DOHH2 (cell line): ENCODE measurements at regions not wholly inside any gene's neighbourhood (a gene's known extent, or its start where the extent isn't known, plus 50 kb on each side); places are given as distances from the start of the nearest gene placed in this dataset.
"Not testable (repeated sequence)": the region's sequence is repeated elsewhere in the genome, so short reads cannot be mapped to it uniquely, and the experiment has no call there.

ENCODE experiments used
- H3F3A ChIP-seq: fragments of 200-600 bp; sonication (generic), shearing (Covaris generic); 2 replicates; pipeline ENCODE4 v1.6.0; 2016; ENCODE audit warnings: antibody characterized with exemption, mild to moderate bottlenecking; ENCODE audit not compliant: control insufficient read depth, insufficient read depth
- H3K27ac ChIP-seq: fragments of 200-600 bp; sonication (generic); 2 replicates; pipeline ENCODE4 v1.5.1; 2014; ENCODE audit warnings: low read depth, mild to moderate bottlenecking, low read length, moderate library complexity
- H3K27me3 ChIP-seq: fragments of 200-600 bp; sonication (generic); 2 replicates; pipeline ENCODE4 v1.6.1; 2014; ENCODE audit warnings: mild to moderate bottlenecking, low read length, mixed read lengths; ENCODE audit not compliant: control insufficient read depth
- H3K36me3 ChIP-seq: fragments of 200-600 bp; sonication (generic); 2 replicates; pipeline ENCODE4 v1.6.1; 2014; ENCODE audit warnings: mild to moderate bottlenecking, low read length, moderate library complexity, mixed read lengths; ENCODE audit not compliant: control insufficient read depth
- H3K4me1 ChIP-seq: fragments of 200-600 bp; sonication (generic); 2 replicates; pipeline ENCODE4 v1.6.1; 2014; ENCODE audit warnings: mild to moderate bottlenecking, low read length, mixed read lengths; ENCODE audit not compliant: control insufficient read depth
- H3K4me2 ChIP-seq: fragments of 200-600 bp; sonication (generic); 2 replicates; pipeline ENCODE4 v1.6.0; 2014; ENCODE audit warnings: mild to moderate bottlenecking, low read length, moderate library complexity
- H3K4me3 ChIP-seq: fragments of 200-600 bp; sonication (generic); 2 replicates; pipeline ENCODE4 v1.5.1; 2014; ENCODE audit warnings: mild to moderate bottlenecking, low read length, mixed read lengths
- H3K79me2 ChIP-seq: fragments of 200-600 bp; sonication (generic); 2 replicates; pipeline ENCODE4 v1.6.1; 2014; ENCODE audit warnings: mild to moderate bottlenecking, low read length, mixed read lengths; ENCODE audit not compliant: control insufficient read depth
- H3K9me2 ChIP-seq: fragments of 200-600 bp; sonication (generic); replicated peaks from 2 replicates; pipeline ENCODE4 v1.6.1; 2014; ENCODE audit warnings: mild to moderate bottlenecking, low read length, mixed read lengths; ENCODE audit not compliant: control insufficient read depth
- H3K9me3 ChIP-seq: fragments of 200-600 bp; sonication (generic); 2 replicates; pipeline ENCODE4 v1.6.1; 2014; ENCODE audit warnings: antibody characterized with exemption, low read length, mixed read lengths; ENCODE audit not compliant: control insufficient read depth, insufficient read depth
- H4K20me1 ChIP-seq: fragments of 200-600 bp; sonication (generic); 2 replicates; pipeline ENCODE4 v1.6.0; 2014; ENCODE audit warnings: low read depth, mild to moderate bottlenecking, antibody characterized with exemption, low read length, moderate library complexity; ENCODE audit not compliant: control insufficient read depth, insufficient read depth
- CTCF ChIP-seq: fragments of 200-600 bp; sonication (generic); IDR thresholded peaks from one replicate; pipeline ENCODE4 v1.5.1; 2014; ENCODE audit warnings: antibody characterized with exemption, mild to moderate bottlenecking, low read depth, low read length; ENCODE audit not compliant: poor library complexity, severe bottlenecking
- EZH2phosphoT487 ChIP-seq: fragments of 200-600 bp; sonication (generic); IDR thresholded peaks from 2 replicates; pipeline ENCODE4 v1.6.1; 2017; ENCODE audit warnings: borderline replicate concordance, mild to moderate bottlenecking, antibody characterized with exemption, low read length, moderate library complexity, mixed read lengths

- Histone ChIP-seq H3K36me3 (no peaks in the 10 kb centered on the region), H3K9me3 (no peaks in the 10 kb centered on the region), H3K79me2 (no peaks in the 10 kb centered on the region), H3F3A (no peaks in the 10 kb centered on the region), H3K9me2 (no peaks in the 10 kb centered on the region), H3K27me3 (no peaks in the 10 kb centered on the region), H3K4me1 (no peaks in the 10 kb centered on the region), H3K27ac (no peak overlapping the region), H3K4me3 (no peak overlapping the region), H3K4me2 (no peak overlapping the region), H4K20me1 (no peaks in the 10 kb centered on the region)
- TF ChIP-seq CTCF (no peak), EZH2phosphoT487 (no peak)
Measured at GRCh38 chr4:9599266-9599665, 155.1 kb downstream of the DEFB131A start.

GRCh38 chr4:9600246-9600645 is 156.0 kb downstream of the DEFB131A start:
- no peak overlapping the region for H3K4me3 ChIP-seq
- no peak for TF ChIP-seq EZH2phosphoT487
- TF ChIP-seq CTCF, result no peak
- H3K4me1 ChIP-seq, result no peaks in the 10 kb centered on the region
- no peak overlapping the region for H3K27ac ChIP-seq
- H4K20me1 ChIP-seq, result no peaks in the 10 kb centered on the region
- H3K27me3 ChIP-seq, result no peaks in the 10 kb centered on the region
- no peaks in the 10 kb centered on the region for H3K36me3 ChIP-seq
- no peaks in the 10 kb centered on the region for H3K9me2 ChIP-seq
- H3K4me2 ChIP-seq, result no peak overlapping the region
- no peaks in the 10 kb centered on the region for H3F3A ChIP-seq
- no peaks in the 10 kb centered on the region for H3K79me2 ChIP-seq
- H3K9me3 ChIP-seq, result no peaks in the 10 kb centered on the region

GRCh38 chr4:9602389-9602914 is 158.2 kb downstream of the DEFB131A start:
- no peaks in the 10 kb centered on the region for H3K79me2 ChIP-seq
- no peaks in the 10 kb centered on the region for H3F3A ChIP-seq
- no peak for TF ChIP-seq CTCF
- no peak for TF ChIP-seq EZH2phosphoT487
- no peak overlapping the region for H3K27ac ChIP-seq
- no peaks in the 10 kb centered on the region for H3K4me1 ChIP-seq
- H3K36me3 ChIP-seq, result no peaks in the 10 kb centered on the region
- no peak overlapping the region for H3K4me3 ChIP-seq
- no peak overlapping the region for H3K4me2 ChIP-seq
- no peaks in the 10 kb centered on the region for H3K27me3 ChIP-seq
- H3K9me2 ChIP-seq, result no peaks in the 10 kb centered on the region
- no peaks in the 10 kb centered on the region for H4K20me1 ChIP-seq
- H3K9me3 ChIP-seq, result no peaks in the 10 kb centered on the region

- H3K79me2 ChIP-seq, H3K4me3 ChIP-seq, H3K36me3 ChIP-seq, H3F3A ChIP-seq, H3K4me1 ChIP-seq, H3K9me2 ChIP-seq, H3K9me3 ChIP-seq, H3K27ac ChIP-seq, H3K4me2 ChIP-seq, H3K27me3 ChIP-seq, H4K20me1 ChIP-seq: not testable (repeated sequence)
Measured at GRCh38 chr4:9604031-9604892, 160.0 kb downstream of the DEFB131A start.

GRCh38 chr4:9604893-9605190 is 160.6 kb downstream of the DEFB131A start:
- not testable (repeated sequence) for H3K9me2 ChIP-seq, H3K4me3 ChIP-seq, H3K9me3 ChIP-seq, H3F3A ChIP-seq, H3K27me3 ChIP-seq, H3K4me1 ChIP-seq, H3K4me2 ChIP-seq, H4K20me1 ChIP-seq, H3K27ac ChIP-seq, H3K36me3 ChIP-seq, H3K79me2 ChIP-seq
